GM21360 (cell line): ENCODE measurements at regions not wholly inside any gene's neighbourhood (a gene's known extent, or its start where the extent isn't known, plus 50 kb on each side); places are given as distances from the start of the nearest gene placed in this dataset.
"Not testable (repeated sequence)": the region's sequence is repeated elsewhere in the genome, so short reads cannot be mapped to it uniquely, and the experiment has no call there.

ENCODE experiments used
- ATAC-seq: cut with Tn5 transposase; IDR thresholded peaks from one replicate; pipeline ENCODE4 v1.9.1; 2021; ENCODE audit warnings: mild to moderate bottlenecking, moderate library complexity; ENCODE audit not compliant: unreplicated experiment

DNA sequence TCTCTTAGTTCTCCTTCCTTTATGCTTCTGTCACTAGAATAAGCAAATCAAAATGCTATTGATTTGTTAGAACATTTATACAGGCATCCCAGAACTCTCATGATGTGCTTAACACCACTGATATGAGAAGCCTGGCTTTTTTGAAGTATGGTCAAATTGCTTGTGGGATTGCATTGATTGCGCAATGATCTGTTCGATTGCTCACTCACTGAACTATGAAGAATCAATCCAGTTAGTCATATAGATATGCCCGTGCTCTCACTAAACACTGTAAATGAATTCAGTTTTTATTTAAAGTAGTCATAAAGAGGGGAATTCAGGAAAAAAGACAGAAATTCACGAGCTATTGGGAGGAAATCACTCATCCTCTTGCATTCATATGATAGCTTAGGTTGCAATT lies 1237.8 kb downstream of the SUCLG1 start:
- no peak for ATAC-seq

DNA sequence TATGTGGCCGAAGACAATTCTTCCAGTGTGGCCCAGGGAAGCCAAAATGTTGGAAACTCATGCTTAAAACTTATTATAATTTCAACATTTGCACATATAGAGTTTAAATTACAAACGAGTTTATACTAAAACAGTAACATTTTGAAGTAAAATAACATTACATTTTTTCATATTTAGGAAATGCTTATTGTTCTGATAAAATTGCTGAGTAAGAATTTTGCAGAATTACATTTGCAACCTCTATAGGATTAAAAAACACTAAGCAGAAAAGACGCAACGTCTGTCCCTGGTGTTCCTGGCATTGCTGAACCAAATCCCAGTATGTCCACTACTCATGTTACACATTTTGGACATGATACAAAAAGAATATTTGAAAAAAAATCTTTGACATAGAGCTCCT lies 1241.2 kb downstream of the SUCLG1 start:
- no peak for ATAC-seq

DNA sequence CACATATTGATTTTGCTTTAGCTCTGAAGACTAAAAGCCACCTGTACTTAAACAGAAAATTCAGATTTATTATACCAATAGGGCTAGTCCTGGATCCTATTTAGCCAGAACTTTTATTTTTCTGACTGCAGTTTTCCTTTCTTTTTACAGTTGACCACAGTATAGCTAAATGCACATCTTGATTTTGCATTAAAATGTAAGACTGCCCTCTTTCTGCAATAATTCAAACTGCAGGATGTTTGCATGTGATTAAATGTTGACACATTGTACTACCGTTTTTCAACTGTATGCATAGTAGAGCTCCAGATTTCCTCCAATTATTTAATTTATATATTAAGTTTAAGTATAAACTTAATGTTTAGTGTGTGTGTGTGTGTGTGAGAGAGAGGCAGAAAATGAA lies 1262.9 kb downstream of the SUCLG1 start:
- ATAC-seq, result no peak

DNA sequence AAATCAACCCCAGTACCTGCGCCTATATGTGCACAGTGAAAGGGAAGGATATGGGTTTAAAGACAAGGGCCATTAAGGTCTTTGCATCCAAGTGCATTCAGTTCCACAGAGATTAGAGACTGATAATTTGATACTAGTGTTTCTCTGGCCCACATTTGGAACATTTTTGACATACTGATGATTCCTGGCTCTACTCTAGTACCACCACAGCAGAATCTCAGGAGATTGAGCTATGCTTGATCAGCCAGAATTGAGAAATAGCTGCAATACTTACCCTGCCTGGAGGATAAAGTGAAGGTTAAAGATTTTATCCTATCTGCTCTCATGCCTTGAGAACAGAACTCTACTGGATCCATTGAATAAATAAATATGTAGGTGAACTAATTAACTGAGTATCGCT lies 1267.8 kb downstream of the SUCLG1 start:
- ATAC-seq, result no peak

DNA sequence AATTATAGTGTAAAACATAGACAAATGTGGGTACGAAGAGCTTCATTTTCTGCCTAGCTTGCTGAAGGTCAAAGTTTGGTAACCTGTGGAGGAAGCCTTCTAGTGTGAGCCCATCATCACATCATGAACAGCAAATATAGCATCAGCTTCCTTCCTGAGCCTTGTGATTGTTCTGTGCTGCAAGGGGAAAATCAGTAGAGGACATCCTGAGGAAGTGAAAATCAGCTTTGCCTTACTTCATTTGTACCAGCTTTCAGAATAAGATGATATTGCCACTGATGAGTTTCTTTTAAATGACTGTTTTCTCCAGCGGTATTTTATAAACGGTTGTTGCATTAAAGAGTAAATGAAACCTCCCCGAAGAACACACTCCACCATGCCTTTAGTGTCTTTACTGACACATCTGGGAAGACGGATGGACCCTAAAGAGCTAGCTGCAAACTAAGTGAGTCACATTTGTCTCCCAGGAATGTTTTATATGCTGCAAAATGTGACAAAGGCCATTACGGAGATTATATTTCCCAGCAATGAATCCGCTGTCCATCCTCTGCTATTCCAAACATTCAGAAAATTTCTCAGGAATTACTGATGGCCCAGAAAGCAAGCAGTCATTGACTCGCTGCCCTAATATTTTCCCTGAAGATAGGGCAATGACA lies 1272.8 kb downstream of the SUCLG1 start:
- no peak for ATAC-seq

DNA sequence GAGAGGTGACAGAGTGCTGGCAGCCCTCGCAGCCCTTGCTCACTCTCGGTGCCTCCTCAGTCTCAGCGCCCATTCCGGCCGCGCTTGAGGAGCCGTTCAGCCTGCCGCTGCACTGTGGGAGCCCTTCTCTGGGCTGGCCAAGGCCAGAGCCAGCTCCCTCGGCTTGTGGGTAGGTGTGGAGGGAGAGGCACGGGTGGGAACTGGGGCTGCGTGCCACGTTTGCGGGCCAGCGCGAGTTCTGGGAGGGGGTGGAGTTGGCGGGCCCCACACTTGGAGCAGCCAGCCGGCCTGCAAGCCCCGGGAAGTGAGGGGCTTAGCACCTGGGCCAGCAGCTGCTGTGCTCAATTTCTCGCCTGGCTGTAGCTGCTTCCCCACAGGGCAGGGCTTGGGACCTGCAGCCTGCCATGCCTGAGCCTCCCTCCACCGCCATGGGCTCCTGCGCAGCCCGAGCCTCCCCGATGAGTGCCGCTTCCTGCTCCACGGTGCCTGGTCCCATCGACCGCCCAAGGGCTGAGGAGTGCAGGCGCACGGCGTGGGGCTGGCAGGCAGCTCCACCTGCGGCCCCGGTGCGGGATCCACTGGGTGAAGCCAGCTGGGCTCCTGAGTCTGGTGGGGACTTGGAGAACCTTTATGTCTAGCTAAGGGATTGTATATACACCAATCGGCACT lies 1278.1 kb downstream of the SUCLG1 start:
- ATAC-seq, result not testable (repeated sequence)

DNA sequence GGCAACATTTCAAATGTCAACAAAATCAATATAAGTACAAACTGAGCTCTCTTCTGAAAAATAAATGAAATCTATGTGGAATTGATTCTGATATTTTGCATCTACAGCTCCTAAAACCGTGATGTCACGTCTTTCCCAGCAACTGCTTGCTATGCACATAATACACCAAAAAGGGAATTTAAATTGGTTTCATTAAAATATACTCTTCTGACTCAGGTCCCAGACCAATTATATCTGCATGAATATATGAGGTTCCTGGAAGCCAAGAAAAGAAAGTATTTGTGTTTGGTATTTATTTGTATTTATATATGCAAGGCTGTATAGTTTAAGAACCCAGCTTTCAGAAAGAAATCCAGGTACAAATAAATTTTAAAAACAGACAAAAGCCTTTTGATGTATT lies 1282.5 kb downstream of the SUCLG1 start:
- ATAC-seq, result no peak

DNA sequence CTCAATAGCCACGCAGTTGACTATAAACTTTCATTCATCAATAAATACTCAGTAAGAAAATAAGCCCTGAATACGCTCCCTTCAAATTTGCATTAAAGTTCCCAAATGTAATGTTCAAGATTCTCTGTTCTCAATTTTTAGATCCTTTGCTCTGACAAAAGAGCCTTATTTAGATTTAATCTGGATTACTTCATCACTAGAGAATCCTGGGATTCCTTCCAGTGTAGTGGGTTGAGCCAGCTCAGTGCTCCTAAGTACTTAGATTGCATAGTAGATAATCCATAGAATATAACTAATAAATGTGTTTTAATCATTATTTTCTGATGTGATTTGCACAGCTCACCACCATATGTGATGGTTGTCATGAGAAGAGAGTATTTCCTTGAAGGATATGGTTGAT lies 1286.2 kb downstream of the SUCLG1 start:
- no peak for ATAC-seq

DNA sequence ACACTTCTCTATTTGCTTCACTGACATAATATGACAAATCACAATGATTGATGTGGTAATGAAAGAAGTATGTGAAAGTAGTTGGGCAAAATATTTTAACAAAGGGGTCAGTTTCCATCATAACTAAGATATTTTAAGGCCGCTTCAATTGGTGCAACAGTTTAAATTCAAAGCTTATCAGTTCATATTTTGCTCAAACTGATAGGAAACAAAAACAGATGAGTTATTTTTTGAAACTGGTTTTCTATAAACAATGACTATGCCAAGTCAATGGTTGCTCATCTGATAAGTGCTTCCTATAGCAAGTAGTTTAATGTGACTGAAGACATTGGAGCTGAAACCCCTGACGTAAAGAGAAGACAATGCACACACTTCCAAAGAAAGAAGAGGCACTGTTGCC lies 1290.7 kb downstream of the SUCLG1 start:
- no peak for ATAC-seq

DNA sequence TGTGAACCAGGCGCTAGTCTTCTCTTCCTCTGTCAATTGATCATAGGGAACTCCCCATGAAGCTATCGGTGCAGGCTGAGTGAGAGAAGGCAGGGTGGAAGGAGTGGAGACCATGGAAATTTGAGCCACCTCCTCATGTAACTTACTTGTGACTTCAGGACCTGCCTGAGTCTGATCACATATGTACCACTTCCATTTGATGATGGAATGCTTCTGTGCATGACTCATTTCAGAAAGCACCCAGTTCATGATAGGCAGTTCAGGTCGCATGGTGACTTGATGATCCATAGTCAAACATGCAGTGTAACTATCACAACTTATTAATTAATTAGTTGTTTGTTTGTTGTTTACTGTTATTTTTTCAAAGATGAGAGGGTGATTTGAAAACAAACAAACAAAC lies 1296.7 kb downstream of the SUCLG1 start:
- no peak for ATAC-seq

DNA sequence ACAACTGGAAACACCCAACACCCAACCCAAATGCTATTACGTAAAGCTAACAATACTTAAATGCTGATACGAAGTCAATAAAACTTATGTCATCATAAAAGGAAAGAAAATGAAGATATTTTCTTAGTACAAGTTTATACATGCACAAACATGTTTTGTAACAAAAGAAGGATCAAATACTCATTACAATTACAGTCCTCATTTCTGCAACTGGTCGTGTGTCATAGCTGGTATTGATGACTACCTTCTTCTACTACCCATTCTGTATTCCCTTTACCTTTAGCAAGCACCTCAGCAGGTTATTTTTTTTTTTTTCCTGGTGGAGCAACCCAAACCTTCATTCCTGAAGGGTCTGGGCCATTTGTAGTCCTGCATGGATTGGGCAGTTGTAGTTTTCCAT lies 1298.5 kb downstream of the SUCLG1 start:
- ATAC-seq, result no peak

DNA sequence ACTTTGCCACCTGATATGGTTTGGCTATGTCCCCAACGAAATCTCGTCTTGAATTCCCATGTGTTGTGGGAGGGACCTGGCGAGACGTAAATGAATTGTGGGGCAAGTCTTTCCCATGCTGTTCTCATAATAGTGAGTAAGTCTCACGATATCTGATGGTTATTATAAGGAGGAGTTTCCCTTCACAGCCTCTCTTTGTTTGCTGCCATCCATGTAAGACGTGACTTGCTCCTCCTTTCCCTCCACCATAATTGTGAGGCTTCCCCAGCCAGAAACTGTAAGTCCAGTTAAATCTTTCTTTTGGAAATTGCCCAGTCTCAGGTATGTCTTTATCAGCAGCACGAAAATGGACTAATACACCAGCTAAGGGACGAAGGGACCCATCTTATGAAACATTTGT lies 1303.3 kb downstream of the SUCLG1 start:
- ATAC-seq, result no peak

DNA sequence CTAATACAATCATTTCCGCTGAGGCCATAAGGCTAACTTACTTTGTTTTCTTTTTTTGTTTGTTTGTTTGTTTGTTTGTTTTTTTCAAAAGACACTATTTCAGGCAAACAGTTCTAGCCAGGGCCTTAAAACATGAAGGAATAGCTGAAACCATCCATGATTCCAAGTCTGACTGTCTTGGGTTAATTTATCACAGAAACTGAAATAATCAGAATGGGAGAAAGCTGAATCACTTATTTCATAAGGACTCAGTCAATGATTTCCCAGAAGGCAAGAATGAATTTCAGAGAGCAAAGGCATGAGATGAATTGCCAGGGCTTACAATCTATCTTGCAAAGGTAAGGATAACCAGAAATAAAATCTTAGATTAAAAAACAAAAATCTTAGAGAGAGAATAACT lies 1315.1 kb downstream of the SUCLG1 start:
- ATAC-seq, result no peak

DNA sequence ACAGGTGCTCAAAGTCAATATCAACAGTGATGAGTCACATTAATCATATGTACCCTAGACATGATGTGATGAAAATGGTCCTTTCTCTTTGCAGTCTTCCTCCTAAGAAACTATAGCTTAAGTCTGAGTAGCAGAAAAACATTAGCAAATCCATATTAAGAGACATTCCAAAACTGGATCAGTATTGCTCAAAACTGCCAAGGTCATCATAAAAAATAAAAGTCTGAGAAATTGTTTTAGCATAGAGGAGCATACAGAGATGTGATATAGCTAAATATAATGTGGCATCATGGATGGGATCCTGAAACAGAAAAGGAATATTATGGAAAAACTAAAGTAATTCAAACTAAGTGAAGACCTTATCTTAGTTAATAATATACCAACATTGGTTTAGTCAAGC lies 1316.1 kb downstream of the SUCLG1 start:
- no peak for ATAC-seq

DNA sequence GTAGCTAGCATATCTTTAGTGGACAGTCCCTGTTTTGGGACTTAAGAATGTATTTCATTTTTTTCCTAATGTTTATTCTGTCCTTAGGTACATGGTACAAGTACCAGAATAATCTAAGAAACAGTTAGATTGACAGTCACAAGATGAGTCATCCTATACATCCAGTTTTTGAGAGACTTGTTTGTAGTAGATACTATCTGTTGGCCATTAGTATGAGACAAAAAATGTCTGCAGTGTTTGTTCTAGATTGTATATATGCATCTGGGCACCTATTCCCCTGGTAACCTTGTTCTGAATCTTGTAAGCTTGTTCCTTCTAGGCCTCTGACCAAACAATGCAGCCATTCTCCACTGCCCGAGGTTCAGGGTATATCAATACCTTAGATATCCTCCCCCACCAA lies 1343.5 kb downstream of the SUCLG1 start:
- no peak for ATAC-seq

DNA sequence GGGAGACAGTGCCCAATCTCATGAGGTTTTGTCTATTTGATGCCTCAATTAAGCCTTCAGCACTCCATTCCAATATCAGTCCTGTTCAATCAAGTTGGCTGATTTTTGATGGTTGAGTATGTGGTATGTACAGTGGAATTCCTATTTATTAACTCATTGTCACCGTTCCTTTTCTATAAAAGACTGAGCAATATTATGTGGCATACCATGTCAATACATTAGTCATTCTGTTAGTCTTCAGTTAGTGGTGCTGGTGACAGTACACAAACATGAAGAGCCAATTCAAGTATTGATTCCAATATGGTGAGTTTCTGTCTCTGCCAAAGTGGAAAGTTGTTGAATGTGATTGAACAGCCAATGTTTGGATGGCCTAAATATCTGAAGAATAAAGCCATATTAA lies 1343.9 kb downstream of the SUCLG1 start:
- no peak for ATAC-seq

DNA sequence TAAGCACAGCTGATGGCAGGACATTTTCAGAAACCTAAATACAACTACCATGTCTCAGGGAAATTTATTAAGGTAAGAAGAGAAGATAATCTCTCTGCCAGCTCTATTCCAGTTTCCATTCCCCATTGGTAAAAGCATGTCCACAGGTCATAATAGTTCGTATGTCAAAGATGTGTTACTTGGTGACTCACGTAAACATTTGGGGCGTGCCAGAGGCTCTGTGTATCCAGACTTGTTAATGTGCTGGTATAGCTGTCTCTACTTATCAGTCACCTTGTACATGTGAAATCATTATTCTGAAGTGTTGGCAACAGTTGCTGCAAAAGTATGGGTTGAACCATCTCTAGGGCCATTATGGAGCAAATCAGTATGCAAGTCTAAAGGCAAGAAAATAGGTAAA lies 1345.1 kb downstream of the SUCLG1 start:
- ATAC-seq, result no peak

DNA sequence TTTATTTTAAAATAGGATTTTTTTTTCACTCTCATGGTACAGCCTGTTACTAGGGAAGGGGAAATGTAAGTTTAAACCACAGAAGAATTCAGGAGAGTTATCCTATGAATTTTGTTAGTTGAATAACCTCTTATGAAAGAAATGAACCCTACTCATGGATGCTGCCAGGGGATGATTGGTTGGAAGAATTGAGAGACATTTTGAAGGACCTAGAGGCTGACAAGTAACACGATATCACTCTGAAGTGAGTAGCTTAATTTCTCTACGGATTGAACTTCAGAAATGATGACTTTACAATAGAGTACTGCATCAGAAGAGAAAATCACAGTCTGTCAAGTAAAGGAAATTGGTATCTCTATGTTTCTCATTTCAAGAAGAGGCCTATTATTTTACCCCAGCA lies 1346.2 kb downstream of the SUCLG1 start:
- no peak for ATAC-seq

DNA sequence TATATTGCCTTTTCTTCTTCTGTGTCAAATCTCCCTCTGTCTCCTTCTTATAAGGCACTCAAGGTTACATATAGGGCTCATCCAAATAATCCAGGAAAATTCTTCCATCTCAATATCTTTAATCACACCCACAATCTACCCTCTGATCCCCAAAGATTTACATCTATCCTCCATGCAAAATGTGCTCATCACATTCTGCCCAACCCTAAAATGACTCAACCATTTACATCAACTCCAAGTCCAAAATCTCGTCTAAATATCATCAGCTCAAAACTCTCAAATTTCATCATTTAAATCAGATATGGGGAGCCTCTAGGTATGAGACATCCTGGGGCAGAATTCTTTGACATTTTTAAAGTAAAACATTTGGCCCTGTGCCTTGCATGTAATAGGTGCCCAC lies 1349.8 kb downstream of the SUCLG1 start:
- no peak for ATAC-seq

DNA sequence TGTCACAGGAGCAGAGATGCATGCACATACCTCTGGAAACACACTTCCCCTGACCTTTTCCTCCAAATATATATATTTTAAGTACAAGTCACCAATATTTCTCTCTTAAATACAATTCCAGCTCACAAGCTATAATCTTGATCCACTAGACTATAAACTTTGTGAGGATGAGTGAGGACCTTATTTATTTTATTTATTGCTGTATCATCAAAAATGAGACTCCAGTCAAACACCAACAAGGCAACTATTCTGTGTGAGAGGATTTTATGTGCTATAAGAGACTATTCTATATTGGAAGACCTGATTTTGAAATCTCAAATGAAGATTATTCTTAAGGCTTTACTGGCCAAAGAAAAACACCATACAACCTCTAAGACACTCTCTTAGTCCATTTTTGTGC lies 1352.2 kb downstream of the SUCLG1 start:
- ATAC-seq, result no peak

DNA sequence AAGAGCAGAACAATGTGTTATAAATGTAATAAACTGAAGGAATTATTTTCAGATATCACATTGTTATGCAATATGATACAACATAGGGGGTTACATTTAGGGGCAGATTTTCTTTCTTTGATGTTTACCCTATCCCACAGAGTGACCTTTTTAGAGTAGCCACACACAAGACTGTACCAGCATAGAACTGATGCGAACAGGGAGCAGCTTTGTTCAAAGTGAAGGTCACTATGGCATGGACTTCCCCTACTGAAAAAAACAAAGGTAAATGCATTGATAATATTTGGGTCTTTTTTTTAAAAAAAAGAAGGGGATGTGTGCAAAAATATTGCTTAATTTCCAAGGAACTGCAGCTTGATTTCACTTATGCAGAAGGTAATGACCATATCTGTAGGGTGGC lies 1354.9 kb downstream of the SUCLG1 start:
- ATAC-seq, result no peak

DNA sequence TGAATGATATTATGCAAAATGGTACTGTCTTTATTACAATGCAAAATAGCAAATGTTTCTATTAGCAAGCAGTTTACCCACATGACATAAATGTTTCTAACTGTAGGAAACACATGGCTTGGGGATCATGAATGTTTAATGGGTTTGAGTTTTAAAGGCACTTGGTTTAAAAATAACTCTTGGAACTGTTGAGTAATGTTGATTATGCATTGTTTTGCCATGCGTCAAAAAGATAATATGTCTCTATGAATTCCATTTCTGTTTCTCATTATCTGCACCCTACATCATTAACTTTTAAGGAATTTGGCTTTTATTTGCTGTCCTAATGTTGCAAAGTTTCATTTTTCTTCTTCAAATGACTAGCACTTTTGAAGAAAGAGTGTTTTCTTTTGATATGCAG lies 1355.5 kb downstream of the SUCLG1 start:
- no peak for ATAC-seq

DNA sequence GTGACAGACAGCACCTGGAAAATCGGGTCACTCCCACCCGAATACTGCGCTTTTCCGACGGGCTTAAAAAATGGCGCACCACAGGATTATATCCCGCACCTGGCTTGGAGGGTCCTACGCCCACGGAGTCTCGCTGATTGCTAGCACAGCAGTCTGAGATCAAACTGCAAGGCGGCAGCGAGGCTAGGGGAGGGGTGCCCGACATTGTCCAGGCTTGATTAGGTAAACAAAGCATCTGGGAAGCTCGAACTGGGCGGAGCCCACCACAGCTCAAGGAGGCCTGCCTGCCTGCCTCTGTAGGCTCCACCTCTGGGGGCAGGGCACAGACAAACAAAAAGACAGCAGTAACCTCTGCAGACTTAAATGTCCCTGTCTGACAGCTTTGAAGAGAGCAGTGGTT lies 1370.0 kb downstream of the SUCLG1 start:
- not testable (repeated sequence) for ATAC-seq
